ENCODE measurements at regions not wholly inside any gene's neighbourhood (a gene's known extent, or its start where the extent isn't known, plus 50 kb on each side); places are given as distances from the start of the nearest gene placed in this dataset.

GRCh38 chr2:129175051-129175450 lies 804.4 kb upstream of the RAB6C start:
- TF ChIP-seq, protein P1, sequence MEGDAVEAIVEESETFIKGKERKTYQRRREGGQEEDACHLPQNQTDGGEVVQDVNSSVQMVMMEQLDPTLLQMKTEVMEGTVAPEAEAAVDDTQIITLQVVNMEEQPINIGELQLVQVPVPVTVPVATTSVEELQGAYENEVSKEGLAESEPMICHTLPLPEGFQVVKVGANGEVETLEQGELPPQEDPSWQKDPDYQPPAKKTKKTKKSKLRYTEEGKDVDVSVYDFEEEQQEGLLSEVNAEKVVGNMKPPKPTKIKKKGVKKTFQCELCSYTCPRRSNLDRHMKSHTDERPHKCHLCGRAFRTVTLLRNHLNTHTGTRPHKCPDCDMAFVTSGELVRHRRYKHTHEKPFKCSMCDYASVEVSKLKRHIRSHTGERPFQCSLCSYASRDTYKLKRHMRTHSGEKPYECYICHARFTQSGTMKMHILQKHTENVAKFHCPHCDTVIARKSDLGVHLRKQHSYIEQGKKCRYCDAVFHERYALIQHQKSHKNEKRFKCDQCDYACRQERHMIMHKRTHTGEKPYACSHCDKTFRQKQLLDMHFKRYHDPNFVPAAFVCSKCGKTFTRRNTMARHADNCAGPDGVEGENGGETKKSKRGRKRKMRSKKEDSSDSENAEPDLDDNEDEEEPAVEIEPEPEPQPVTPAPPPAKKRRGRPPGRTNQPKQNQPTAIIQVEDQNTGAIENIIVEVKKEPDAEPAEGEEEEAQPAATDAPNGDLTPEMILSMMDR (conservative IDR thresholded peaks at IDR 0.05; ENCODE audit: low read depth, low read length), result no peak
- TF ChIP-seq EZH2 (IDR thresholded peaks at IDR 0.05; ENCODE audit: borderline replicate concordance, low read depth, low read length, poor library complexity, severe bottlenecking), result no peak

Data from A673 (cell line).